ENCODE measurements at regions not wholly inside any gene's neighbourhood (a gene's known extent, or its start where the extent isn't known, plus 50 kb on each side); places are given as distances from the start of the nearest gene placed in this dataset.

DNA sequence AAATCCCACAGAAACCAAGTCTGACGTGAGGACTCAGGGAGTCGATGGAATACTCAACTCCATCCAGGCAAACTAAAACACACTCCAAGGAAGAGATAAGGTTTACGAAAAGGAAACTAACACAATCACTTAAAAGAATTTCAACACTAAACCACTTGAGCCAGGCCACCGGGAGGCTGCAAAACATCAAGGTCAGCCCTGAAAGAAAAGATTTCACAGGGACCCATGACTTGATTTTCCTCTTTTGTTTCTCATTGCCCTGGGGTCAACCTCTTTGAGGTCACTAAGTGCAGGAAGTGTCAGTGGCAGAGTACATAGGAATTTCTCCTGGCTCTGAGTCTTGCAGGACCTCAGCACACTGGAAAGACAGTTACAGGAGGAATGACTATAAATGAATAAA, 77.8 kb upstream of the TARS1 start (continued):
- TF ChIP-seq ZNF462 (CRISPR knock-in tag; IDR thresholded peaks at IDR 0.05): no peak

- Histone ChIP-seq H3K27me3 (ENCODE audit: insufficient read depth) (no peaks in the 10 kb centered on the region), H2AFZ (no peak overlapping the region), H3K4me1 (ENCODE audit: insufficient read depth) (peaks cover 7% of the 10 kb centered on the region; the same call in 1 of the 2 replicates), H4K20me1 (replicated peaks; ENCODE audit: insufficient read depth) (no peaks in the 10 kb centered on the region), H3K79me2 (replicated peaks; ENCODE audit: insufficient read depth) (no peaks in the 10 kb centered on the region), H3K9me2 (ENCODE audit: insufficient read depth) (no peaks in the 10 kb centered on the region), H3K36me3 (ENCODE audit: insufficient read depth) (no peaks in the 10 kb centered on the region), H3K4me2 (no peak overlapping the region), H3F3A (replicated peaks; ENCODE audit: low read depth) (no peaks in the 10 kb centered on the region), H3K4me3 (no peak overlapping the region), H3K27ac (ENCODE audit: low read depth) (no peak overlapping the region)
- no peaks in the 10 kb centered on the region for H3K27me3 Mint-ChIP-seq (ENCODE audit: insufficient read depth, low read depth, poor library complexity)
- ATAC-seq (no peak), DNase-seq (ENCODE audit: low spot score) (no peak)
- H3K9me3 Mint-ChIP-seq: peaks cover 15% of the 10 kb centered on the region
- no peak overlapping the region for H3K4me3 Mint-ChIP-seq
- H3K4me1 Mint-ChIP-seq: peaks cover 3% of the 10 kb centered on the region; the same call in 2 of the 3 replicates
- H3K36me3 Mint-ChIP-seq (ENCODE audit: low read depth): peaks cover 9% of the 10 kb centered on the region
- H3K27ac Mint-ChIP-seq: no peak overlapping the region
- no peak for TF ChIP-seq STAT1 (IDR thresholded peaks at IDR 0.05; ENCODE audit: unreplicated experiment)
- no peak for TF ChIP-seq POLR2AphosphoS5 (IDR thresholded peaks at IDR 0.05; ENCODE audit: low read depth)
- TF ChIP-seq, protein P1, sequence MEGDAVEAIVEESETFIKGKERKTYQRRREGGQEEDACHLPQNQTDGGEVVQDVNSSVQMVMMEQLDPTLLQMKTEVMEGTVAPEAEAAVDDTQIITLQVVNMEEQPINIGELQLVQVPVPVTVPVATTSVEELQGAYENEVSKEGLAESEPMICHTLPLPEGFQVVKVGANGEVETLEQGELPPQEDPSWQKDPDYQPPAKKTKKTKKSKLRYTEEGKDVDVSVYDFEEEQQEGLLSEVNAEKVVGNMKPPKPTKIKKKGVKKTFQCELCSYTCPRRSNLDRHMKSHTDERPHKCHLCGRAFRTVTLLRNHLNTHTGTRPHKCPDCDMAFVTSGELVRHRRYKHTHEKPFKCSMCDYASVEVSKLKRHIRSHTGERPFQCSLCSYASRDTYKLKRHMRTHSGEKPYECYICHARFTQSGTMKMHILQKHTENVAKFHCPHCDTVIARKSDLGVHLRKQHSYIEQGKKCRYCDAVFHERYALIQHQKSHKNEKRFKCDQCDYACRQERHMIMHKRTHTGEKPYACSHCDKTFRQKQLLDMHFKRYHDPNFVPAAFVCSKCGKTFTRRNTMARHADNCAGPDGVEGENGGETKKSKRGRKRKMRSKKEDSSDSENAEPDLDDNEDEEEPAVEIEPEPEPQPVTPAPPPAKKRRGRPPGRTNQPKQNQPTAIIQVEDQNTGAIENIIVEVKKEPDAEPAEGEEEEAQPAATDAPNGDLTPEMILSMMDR (conservative IDR thresholded peaks at IDR 0.05; ENCODE audit: low read depth in 2 of 2): no peak
- TF ChIP-seq ZNF462 (CRISPR knock-in tag; IDR thresholded peaks at IDR 0.05): no peak
- no peak for TF ChIP-seq NANOG (IDR thresholded peaks at IDR 0.05; ENCODE audit: borderline replicate concordance)
- TF ChIP-seq EZH2 (IDR thresholded peaks at IDR 0.05; ENCODE audit: low read depth, unreplicated experiment): no peak
- no peak for TF ChIP-seq ZNF331 (CRISPR knock-in tag; IDR thresholded peaks at IDR 0.05; ENCODE audit: low read depth)
Observed at GRCh38 chr5:33363537-33363936, 77.2 kb upstream of the TARS1 start.

Measured in GM23338 (cell line).